ENCODE measurements at regions not wholly inside any gene's neighbourhood (a gene's known extent, or its start where the extent isn't known, plus 50 kb on each side); places are given as distances from the start of the nearest gene placed in this dataset.
"Not testable (repeated sequence)": the region's sequence is repeated elsewhere in the genome, so short reads cannot be mapped to it uniquely, and the experiment has no call there.

DNA sequence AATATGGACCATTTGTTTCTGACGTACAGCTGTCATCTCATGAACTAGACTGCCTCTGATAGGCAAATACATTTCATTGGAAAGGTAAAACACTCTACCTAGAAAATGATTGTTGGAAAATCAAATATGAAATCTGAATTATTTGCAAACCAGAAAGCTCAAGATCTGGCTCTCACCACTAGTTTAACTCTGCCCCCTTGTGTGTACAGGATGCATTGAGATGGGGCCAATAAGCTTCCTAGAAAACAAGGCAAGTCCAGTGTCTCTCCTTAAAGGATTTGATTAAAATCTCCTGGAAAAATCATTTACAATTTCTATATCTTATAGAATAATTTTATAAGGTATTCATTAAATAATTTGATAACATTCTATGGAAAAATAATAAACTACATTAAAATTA, 311.9 kb upstream of the ANKH start:
- DNase-seq = no peak

DNA sequence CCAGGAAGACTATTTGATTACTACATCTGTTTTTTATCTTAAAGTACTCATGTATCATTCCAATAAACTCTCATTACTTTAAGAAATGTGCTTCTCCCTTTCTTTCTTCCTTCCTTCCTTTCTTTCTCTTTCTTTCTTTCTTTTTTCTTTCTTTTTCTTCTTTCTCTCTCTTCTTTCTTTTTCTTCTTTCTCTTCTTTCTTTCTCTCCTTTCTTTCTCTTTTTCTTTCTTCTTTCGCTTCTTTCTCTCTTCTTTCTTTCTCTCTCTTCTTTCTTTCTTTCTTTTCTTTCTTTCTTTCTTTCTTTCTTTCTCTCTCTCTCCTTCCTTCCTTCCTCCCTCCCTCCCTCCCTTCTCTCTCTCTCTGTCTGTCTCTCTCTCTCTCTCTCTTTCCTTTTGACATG, 298.6 kb upstream of the ANKH start:
- no peak for DNase-seq

DNA sequence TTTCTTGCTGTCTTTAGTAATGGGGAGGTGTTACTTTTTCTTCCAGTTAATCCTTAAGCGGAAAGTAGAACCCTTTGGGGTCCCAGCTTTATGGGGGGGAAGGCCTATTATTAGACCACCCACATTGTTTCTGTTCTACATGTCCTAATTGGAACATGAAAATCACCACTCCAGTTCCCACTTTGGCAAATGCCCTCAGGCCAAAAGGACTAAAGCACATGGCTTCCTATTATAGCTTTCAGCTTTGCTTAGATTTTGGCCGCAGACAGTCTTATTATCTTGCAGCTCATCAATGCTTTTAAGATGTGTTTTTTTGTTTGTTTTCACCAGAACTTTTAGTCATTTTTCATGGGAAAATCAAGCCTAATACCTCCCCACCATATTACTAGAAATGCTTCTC, 296.8 kb upstream of the ANKH start:
- no peak for DNase-seq

GRCh38 chr5:15160091-15160490, 288.5 kb upstream of the ANKH start:
- DNase-seq = no peak

- no peak for DNase-seq
Observed at GRCh38 chr5:15159606-15160005, 288.0 kb upstream of the ANKH start.

DNA sequence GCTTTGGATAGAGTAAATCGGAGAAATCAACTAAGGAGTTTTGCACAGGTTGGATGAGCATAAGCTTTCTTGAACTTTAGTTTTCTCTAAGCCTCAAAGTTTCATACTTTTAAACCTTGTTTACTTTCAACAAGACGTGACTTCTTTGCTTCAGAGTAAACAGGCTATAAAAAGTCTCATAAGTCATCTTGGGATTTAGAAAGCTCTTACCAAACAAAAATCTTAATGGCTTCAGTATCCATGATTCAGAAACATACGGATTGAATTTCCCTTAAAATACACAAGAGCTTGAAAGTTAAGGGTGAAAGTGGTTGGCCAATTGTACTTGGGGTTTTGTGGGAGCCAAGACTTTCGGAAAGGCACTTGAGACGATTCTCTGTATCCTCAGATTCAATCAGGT, 270.9 kb upstream of the ANKH start:
- no peak for DNase-seq

- DNase-seq = no peak
Observed at GRCh38 chr5:15137414-15137813, 265.8 kb upstream of the ANKH start.

GRCh38 chr5:15135661-15136060, 264.1 kb upstream of the ANKH start:
- DNase-seq = no peak

DNA sequence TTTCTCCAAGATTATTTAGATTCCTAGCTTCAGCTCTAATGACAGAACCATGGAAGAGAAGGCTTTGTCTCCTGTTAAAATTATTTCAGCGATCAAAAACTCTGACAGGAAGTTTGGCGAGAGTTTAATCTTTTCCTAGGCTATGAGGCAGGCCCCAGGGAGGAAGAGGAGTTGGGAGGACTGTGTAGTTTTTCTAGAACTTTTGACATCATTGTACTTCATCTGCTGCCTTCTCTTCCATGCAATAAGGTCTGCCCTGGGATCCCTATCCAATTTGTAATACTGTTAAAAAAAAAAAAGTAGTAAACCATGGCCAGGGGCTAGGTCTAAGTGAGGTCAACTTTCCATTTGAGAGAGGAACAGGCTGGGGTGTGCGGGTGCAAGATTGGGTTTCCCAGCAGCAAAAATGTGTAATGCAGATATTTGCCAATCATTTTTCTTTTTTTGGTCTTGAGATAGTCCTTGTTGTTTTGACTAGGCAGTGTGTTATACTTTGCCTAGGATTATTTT, 261.9 kb upstream of the ANKH start:
- DNase-seq = no peak

GRCh38 chr5:15132816-15133405, 261.3 kb upstream of the ANKH start:
- DNase-seq = no peak

GRCh38 chr5:15131909-15132308, 260.3 kb upstream of the ANKH start:
- DNase-seq = no peak

DNA sequence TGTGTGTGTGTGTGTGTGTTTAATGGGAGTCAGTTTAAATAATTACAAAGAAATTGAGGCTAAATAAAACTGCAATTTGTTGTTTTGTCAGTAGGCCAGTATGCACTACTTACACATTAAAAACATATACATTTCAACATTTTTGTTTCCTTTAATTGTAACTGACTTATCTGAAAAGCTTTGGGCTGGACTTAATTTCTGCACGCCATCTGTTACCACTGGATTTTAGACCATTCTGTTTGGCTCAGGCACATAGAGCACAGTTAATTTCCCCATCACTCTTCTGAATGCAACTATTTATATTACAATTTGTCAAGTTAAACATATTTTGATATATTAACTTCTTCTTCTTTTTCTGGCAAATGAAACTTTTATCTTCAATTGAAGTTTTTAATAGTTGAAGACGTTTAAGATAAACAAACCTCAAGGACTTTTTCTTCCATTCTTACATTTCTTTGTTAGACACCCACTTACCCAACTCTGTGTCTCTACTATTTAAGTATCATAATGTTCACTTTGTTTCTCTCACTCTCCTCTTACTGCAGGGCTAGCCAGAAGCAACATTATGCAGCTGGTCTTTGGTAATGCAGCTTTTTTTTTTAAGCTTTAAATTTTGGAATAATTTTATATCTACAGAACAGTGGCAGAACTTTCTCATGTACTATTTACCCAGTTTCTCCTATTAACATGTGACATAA, 253.4 kb upstream of the ANKH start:
- DNase-seq = no peak

GRCh38 chr5:15124461-15124860, 252.9 kb upstream of the ANKH start:
- DNase-seq = no peak

DNA sequence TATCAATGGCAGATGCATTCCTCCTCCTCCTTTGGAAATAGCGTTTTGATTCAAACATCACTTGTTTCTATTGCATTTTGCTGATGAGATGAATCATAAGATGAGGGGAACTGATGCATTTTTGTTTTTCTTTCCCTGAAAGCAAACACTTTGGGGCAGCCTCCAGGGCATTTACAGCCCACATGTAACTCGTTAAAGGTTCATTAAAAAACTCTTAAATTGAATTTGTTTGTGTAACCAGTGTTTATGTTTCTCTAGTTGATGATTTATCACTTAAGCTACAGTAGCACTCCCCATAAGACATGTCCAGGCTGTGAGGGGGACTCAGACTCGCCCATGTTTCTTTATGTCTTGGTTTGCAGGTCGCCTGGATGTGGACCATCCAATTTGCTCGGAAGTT, 246.1 kb upstream of the ANKH start:
- no peak for DNase-seq

GRCh38 chr5:15116996-15117395, 245.4 kb upstream of the ANKH start:
- DNase-seq = no peak

DNA sequence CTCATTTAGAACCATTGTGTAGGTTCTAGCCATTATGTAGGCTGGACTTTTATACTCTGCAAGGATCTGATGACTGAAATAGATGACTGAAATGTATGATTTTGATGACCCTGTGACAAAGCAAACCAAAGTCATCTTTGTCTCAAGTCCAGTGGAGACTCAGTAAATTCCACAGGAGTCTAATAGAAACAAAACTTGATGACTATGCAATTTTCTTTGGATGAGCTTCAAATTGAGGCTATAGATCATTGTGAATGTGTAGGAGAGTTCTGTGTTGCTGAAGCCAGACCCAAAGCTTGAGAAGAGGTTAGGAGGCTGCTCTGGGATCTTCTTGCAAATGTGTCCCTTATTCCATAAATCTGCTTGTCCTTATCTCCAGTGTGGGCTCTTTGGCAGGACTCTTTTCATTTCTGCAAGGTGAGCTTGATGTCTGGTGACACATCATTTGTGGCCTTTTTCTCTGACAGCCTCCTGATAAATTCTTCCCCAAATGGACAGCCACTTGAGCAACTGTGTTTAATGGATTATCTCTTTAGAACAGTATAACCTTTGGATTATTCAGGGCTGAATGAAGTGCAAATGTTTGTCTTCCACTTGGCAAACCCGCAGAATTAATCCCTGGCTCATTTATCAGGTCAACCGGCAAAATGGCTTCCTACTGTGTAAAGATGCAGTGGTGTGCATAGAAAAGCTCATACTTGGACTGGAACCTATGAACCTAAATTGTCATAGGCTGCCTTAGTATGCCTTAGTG, 235.1 kb upstream of the ANKH start:
- no peak for DNase-seq

- peak in 1 of 5 experiments; percentile 36 for DNase-seq
Observed at GRCh38 chr5:15105799-15106393, 234.3 kb upstream of the ANKH start.

- DNase-seq = no peak
Observed at GRCh38 chr5:15103864-15104263, 232.3 kb upstream of the ANKH start.

- DNase-seq = peak in 1 of 5 experiments; percentile 36
Observed at GRCh38 chr5:15103130-15103529, 231.6 kb upstream of the ANKH start.

GRCh38 chr5:15097552-15097951, 226.0 kb upstream of the ANKH start:
- DNase-seq = no peak

DNA sequence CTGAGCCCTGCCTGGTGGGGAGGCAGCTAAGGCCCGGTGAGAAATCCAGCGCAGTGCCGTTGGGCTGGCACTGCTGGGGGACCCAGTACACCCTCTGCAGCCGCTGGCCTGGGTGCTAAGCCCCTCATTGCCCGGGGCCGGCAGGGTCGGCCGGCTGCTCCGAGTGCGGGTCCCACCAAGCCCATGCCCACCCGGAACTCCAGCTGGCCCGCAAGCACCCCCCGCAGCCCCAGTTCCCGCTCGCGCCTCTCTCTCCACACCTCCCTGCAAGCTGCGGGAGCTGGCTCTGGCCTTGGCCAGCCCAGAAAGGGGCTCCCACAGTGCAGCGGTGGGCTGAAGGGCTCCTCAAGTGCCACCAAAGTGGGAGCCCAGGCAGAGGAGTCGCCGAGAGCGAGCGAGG, 225.1 kb upstream of the ANKH start:
- DNase-seq = not testable (repeated sequence)

DNA sequence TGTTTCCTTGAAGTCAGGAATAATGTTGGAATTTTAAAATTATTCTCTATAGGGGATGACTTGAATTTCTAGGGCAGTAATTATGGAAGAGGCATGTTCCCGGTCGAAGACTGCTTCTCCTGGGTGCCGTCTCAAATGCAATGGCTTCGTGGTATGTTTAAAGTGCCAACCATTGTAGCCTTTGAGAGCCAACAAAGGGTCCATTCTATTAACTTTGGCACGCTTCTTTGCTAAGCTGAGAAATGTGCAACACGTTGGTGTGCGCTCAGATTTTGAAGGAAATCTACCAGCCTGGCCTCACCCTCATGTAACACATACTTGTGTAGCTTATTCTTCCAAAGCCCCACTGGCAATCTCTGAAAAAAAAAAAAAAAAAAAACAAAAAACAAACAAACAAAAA, 221.2 kb upstream of the ANKH start:
- no peak for DNase-seq

- no peak for DNase-seq
Observed at GRCh38 chr5:15085671-15086070, 214.1 kb upstream of the ANKH start.

- DNase-seq = no peak
Observed at GRCh38 chr5:15082096-15082495, 210.5 kb upstream of the ANKH start.
